ENCODE measurements at regions not wholly inside any gene's neighbourhood (a gene's known extent, or its start where the extent isn't known, plus 50 kb on each side); places are given as distances from the start of the nearest gene placed in this dataset.

DNA sequence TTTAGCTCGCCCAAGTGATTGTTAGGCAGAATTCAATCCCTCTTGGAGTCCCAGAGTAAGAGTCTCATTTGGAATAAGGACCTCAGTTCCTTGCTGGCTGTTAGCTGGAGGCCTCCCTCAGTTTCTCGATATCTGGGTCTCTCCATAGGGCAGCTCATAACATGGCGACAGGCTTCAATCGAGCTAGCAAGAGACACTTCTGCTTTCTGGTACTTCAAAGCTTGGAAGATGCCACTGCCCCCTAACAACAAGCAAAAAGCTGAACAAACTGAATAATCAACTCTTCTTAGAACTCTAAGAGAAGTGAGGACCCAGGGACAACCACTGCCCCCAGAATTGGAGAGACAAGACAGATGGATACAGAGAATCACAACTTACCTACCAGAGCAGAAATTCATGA is 86.2 kb downstream of the TEX35 start:
- no peaks in the 10 kb centered on the region for H3K9me3 ChIP-seq
- H3K36me3 ChIP-seq, result no peaks in the 10 kb centered on the region
- no peak for ATAC-seq
- no peaks in the 10 kb centered on the region for H3K27me3 ChIP-seq
- no peak for DNase-seq
- intact Hi-C loops (cut with DNase I), result no loop called here
- no peaks in the 10 kb centered on the region for H3K4me1 ChIP-seq
- no peak overlapping the region for H3K4me3 ChIP-seq
- WGBS (ENCODE audit: insufficient coverage, low coverage, low lambda C conversion rate, missing lambda C conversion rate), result 83% methylated on average over 1 of the region's 4 CpGs
- TF ChIP-seq, protein P1, sequence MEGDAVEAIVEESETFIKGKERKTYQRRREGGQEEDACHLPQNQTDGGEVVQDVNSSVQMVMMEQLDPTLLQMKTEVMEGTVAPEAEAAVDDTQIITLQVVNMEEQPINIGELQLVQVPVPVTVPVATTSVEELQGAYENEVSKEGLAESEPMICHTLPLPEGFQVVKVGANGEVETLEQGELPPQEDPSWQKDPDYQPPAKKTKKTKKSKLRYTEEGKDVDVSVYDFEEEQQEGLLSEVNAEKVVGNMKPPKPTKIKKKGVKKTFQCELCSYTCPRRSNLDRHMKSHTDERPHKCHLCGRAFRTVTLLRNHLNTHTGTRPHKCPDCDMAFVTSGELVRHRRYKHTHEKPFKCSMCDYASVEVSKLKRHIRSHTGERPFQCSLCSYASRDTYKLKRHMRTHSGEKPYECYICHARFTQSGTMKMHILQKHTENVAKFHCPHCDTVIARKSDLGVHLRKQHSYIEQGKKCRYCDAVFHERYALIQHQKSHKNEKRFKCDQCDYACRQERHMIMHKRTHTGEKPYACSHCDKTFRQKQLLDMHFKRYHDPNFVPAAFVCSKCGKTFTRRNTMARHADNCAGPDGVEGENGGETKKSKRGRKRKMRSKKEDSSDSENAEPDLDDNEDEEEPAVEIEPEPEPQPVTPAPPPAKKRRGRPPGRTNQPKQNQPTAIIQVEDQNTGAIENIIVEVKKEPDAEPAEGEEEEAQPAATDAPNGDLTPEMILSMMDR (IDR thresholded peaks at IDR 0.05), result no peak
- no peak for TF ChIP-seq POLR2A (IDR thresholded peaks at IDR 0.05)
- no peak overlapping the region for H3K27ac ChIP-seq

- DNase-seq, result no peak
- Histone ChIP-seq H3K27me3 (no peaks in the 10 kb centered on the region), H3K9me3 (no peaks in the 10 kb centered on the region), H3K27ac (no peak overlapping the region), H3K36me3 (no peaks in the 10 kb centered on the region), H3K4me3 (no peak overlapping the region), H3K4me1 (no peaks in the 10 kb centered on the region)
- TF ChIP-seq, protein P1 (IDR thresholded peaks at IDR 0.05), result no peak
- TF ChIP-seq POLR2A (IDR thresholded peaks at IDR 0.05), result no peak
- intact Hi-C loops (cut with DNase I), result no loop called here
- no peak for ATAC-seq
- WGBS (ENCODE audit: insufficient coverage, low coverage, low lambda C conversion rate, missing lambda C conversion rate), result 20% methylated on average over 1 of the region's 1 CpG
Measured at GRCh38 chr1:178599745-178600144, 86.8 kb downstream of the TEX35 start.

- Histone ChIP-seq H3K4me3 (no peak overlapping the region), H3K27ac (no peak overlapping the region), H3K27me3 (no peaks in the 10 kb centered on the region), H3K36me3 (no peaks in the 10 kb centered on the region), H3K4me1 (no peaks in the 10 kb centered on the region), H3K9me3 (no peaks in the 10 kb centered on the region)
- WGBS (ENCODE audit: insufficient coverage, low coverage, low lambda C conversion rate, missing lambda C conversion rate), result 98% methylated on average over 5 of the region's 5 CpGs
- DNase-seq (no peak), ATAC-seq (no peak)
- TF ChIP-seq POLR2A (IDR thresholded peaks at IDR 0.05), result no peak
- TF ChIP-seq, protein P1 (IDR thresholded peaks at IDR 0.05), result no peak
- intact Hi-C loops (cut with DNase I), result no loop called here
Measured at GRCh38 chr1:178603926-178604325, 91.0 kb downstream of the TEX35 start.

DNA sequence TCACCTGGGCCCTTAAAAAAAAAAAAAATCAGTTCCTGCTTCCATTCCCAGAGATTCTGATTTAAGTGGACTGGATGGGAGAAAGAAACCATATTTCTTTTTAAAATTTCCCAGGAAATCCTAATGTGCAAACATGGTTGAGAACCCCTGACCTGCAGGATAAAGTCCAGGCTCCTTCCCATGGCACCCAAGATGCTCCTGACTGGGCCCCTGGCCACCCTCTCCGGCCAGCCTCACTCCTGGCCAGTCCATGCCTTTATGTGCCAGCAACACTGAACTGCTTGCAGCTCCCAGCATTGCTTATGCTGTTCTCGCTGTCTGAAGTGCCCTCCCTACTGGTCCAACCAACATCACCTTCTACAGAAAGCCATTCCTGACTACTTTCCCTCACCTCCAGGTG is 93.9 kb downstream of the TEX35 start:
- Histone ChIP-seq H3K4me3 (no peak overlapping the region), H3K27me3 (no peaks in the 10 kb centered on the region), H3K9me3 (no peaks in the 10 kb centered on the region), H3K27ac (no peak overlapping the region), H3K4me1 (no peaks in the 10 kb centered on the region), H3K36me3 (no peaks in the 10 kb centered on the region)
- no CpG with 5 or more reads among the region's 2 CpGs for WGBS (ENCODE audit: insufficient coverage, low coverage, low lambda C conversion rate, missing lambda C conversion rate)
- TF ChIP-seq, protein P1 (IDR thresholded peaks at IDR 0.05), result no peak
- no peak for TF ChIP-seq POLR2A (IDR thresholded peaks at IDR 0.05)
- no peak for DNase-seq
- ATAC-seq, result peak in 3 of 4 donors; percentile 56 to 71 (median 67)
- intact Hi-C loops (cut with DNase I), result no loop called here
